H9 (cell line): ENCODE measurements at regions not wholly inside any gene's neighbourhood (a gene's known extent, or its start where the extent isn't known, plus 50 kb on each side); places are given as distances from the start of the nearest gene placed in this dataset.

Experiments
- DNase-seq: peaks from one replicate; pipeline ENCODE4 v3.0.0-alpha.2; 2017
- H2AFZ ChIP-seq: one replicate; pipeline ENCODE4 v1.6.1; 2013; ENCODE audit warnings: mild to moderate bottlenecking, low read length, control low read depth, moderate library complexity
- H2AK5ac ChIP-seq: 2 replicates; pipeline ENCODE4 v1.6.1; 2013; ENCODE audit warnings: low read length, control low read depth, mixed read lengths; ENCODE audit not compliant: insufficient read length
- H2BK120ac ChIP-seq: one replicate; pipeline ENCODE4 v1.6.1; 2013; ENCODE audit warnings: low read depth, mild to moderate bottlenecking, low read length, control low read depth, inconsistent platforms; ENCODE audit not compliant: poor library complexity, severe bottlenecking
- H2BK12ac ChIP-seq: 2 replicates; pipeline ENCODE4 v1.6.1; 2013; ENCODE audit warnings: low read length, control low read depth, mixed read lengths, low read depth; ENCODE audit not compliant: insufficient read length
- H2BK15ac ChIP-seq: 2 replicates; pipeline ENCODE4 v1.6.1; 2013; ENCODE audit warnings: low read depth, low read length, control low read depth
- H2BK20ac ChIP-seq: one replicate; pipeline ENCODE4 v1.6.1; 2013; ENCODE audit warnings: low read depth, mild to moderate bottlenecking, low read length, control low read depth, inconsistent platforms; ENCODE audit not compliant: poor library complexity, severe bottlenecking
- H2BK5ac ChIP-seq: 2 replicates; pipeline ENCODE4 v1.6.1; 2013; ENCODE audit warnings: low read length, control low read depth, mixed read lengths; ENCODE audit not compliant: insufficient read length
- H3K14ac ChIP-seq: 2 replicates; pipeline ENCODE4 v1.6.1; 2013; ENCODE audit warnings: low read length, control low read depth; ENCODE audit not compliant: insufficient read depth
- H3K18ac ChIP-seq: 2 replicates; pipeline ENCODE4 v1.6.1; 2013; ENCODE audit warnings: low read depth, mild to moderate bottlenecking, mixed read lengths, low read length, control low read depth; ENCODE audit not compliant: insufficient read length
- H3K23ac ChIP-seq: 2 replicates; pipeline ENCODE4 v1.6.1; 2013; ENCODE audit warnings: low read length, control low read depth, mixed read lengths, low read depth; ENCODE audit not compliant: insufficient read length
- H3K23me2 ChIP-seq: 2 replicates; pipeline ENCODE4 v1.6.1; 2013; ENCODE audit warnings: low read depth, mild to moderate bottlenecking, mixed read lengths, low read length, control low read depth; ENCODE audit not compliant: insufficient read length, poor library complexity, severe bottlenecking
- H3K27ac ChIP-seq: 2 replicates; pipeline ENCODE4 v1.5.1; 2013; ENCODE audit warnings: low read length, control low read depth, mixed read lengths, low read depth; ENCODE audit not compliant: insufficient read length
- H3K27me3 ChIP-seq: 2 replicates; pipeline ENCODE4 v1.6.1; 2013; ENCODE audit warnings: low read length, control low read depth, inconsistent platforms; ENCODE audit not compliant: insufficient read depth
- H3K4ac ChIP-seq: 2 replicates; pipeline ENCODE4 v1.6.1; 2013; ENCODE audit warnings: low read depth, mild to moderate bottlenecking, control low read depth, inconsistent platforms, low read length, moderate library complexity
- H3K4me1 ChIP-seq: 2 replicates; pipeline ENCODE4 v1.6.1; 2013; ENCODE audit warnings: low read length, control low read depth, inconsistent platforms; ENCODE audit not compliant: insufficient read depth
- H3K4me2 ChIP-seq: 2 replicates; pipeline ENCODE4 v1.6.1; 2013; ENCODE audit warnings: low read length, control low read depth, mixed read lengths; ENCODE audit not compliant: insufficient read length, insufficient read depth
- H3K56ac ChIP-seq: 2 replicates; pipeline ENCODE4 v1.6.1; 2013; ENCODE audit warnings: low read depth, mild to moderate bottlenecking, mixed read lengths, low read length, control low read depth; ENCODE audit not compliant: insufficient read length
- H3K79me1 ChIP-seq: 2 replicates; pipeline ENCODE4 v1.6.1; 2013; ENCODE audit warnings: low read depth, mild to moderate bottlenecking, moderate library complexity, low read length, control low read depth, inconsistent platforms; ENCODE audit not compliant: insufficient read depth, poor library complexity, severe bottlenecking
- H3K79me2 ChIP-seq: 2 replicates; pipeline ENCODE4 v1.6.1; 2013; ENCODE audit warnings: low read length, control low read depth, inconsistent platforms; ENCODE audit not compliant: insufficient read depth
- H3K9ac ChIP-seq: 2 replicates; pipeline ENCODE4 v1.6.1; 2013; ENCODE audit warnings: low read length, control low read depth, mixed read lengths; ENCODE audit not compliant: insufficient read length; ENCODE audit errors: extremely low read depth
- H3K9me3 ChIP-seq: one replicate; pipeline ENCODE4 v1.6.1; 2013; ENCODE audit warnings: low read depth, low read length, inconsistent platforms; ENCODE audit not compliant: control insufficient read depth
- H3T11ph ChIP-seq: one replicate; pipeline ENCODE4 v1.6.1; 2013; ENCODE audit warnings: mild to moderate bottlenecking, low read length, control low read depth, inconsistent platforms
- H4K20me1 ChIP-seq: one replicate; pipeline ENCODE4 v1.6.1; 2013; ENCODE audit not compliant: control insufficient read depth, insufficient read length, insufficient read depth
- H4K5ac ChIP-seq: 2 replicates; pipeline ENCODE4 v1.6.1; 2013; ENCODE audit warnings: low read depth, mild to moderate bottlenecking, mixed read lengths, low read length, control low read depth; ENCODE audit not compliant: insufficient read length
- H4K8ac ChIP-seq: replicated peaks from 2 replicates; pipeline ENCODE4 v1.6.1; 2013; ENCODE audit warnings: low read length, control low read depth, mixed read lengths, low read depth; ENCODE audit not compliant: insufficient read length
- H4K91ac ChIP-seq: 2 replicates; pipeline ENCODE4 v1.6.1; 2013; ENCODE audit warnings: low read depth, mild to moderate bottlenecking, moderate library complexity, mixed read lengths, low read length, control low read depth; ENCODE audit not compliant: insufficient read length
- H3K27ac Mint-ChIP-seq, 3 experiments: 2 replicates in 2 of 3; 3 replicates in 1 of 3; pipeline ENCODE4 v1.8.0; 2020 to 2021; ENCODE audit warnings: mixed read lengths in 3 of 3, mild to moderate bottlenecking in 1 of 3, moderate library complexity in 1 of 3
- H3K27me3 Mint-ChIP-seq: 2 replicates; pipeline ENCODE4 v1.8.0; 2021; ENCODE audit warnings: low read depth, mild to moderate bottlenecking, moderate library complexity, mixed read lengths
- H3K36me3 Mint-ChIP-seq, 3 experiments: 2 replicates in 2 of 3; 3 replicates in 1 of 3; pipeline ENCODE4 v1.8.0; 2020 to 2021; ENCODE audit warnings: low read depth in 3 of 3, mixed read lengths in 3 of 3; ENCODE audit not compliant: insufficient read depth in 1 of 3
- H3K4me1 Mint-ChIP-seq, 2 experiments: 2 replicates each; pipeline ENCODE4 v1.8.0; 2020; ENCODE audit warnings: mixed read lengths in 2 of 2
- H3K4me3 Mint-ChIP-seq, 2 experiments: 2 replicates in 1 of 2; 3 replicates in 1 of 2; pipeline ENCODE4 v1.8.0; 2020 to 2021; ENCODE audit warnings: mild to moderate bottlenecking in 2 of 2, mixed read lengths in 2 of 2, moderate library complexity in 1 of 2
- H3K9me3 Mint-ChIP-seq, 2 experiments: 2 replicates in 1 of 2; 3 replicates in 1 of 2; pipeline ENCODE4 v1.8.0; 2020; ENCODE audit warnings: mild to moderate bottlenecking in 2 of 2, mixed read lengths in 2 of 2, moderate library complexity in 1 of 2
- CTCF ChIP-seq: fragments of 200-600 bp; sonication (generic); conservative IDR thresholded peaks from 3 replicates; pipeline ENCODE4 v1.8.0; 2021; ENCODE audit warnings: antibody characterized with exemption, mild to moderate bottlenecking
- WGBS: extraction: QIAGEN DNeasy Blood & Tissue Kit; methylation state at CpG from one replicate; pipeline ENCODE4 v1.1.7; 2013; ENCODE audit warnings: missing lambda C conversion rate, low lambda C conversion rate, mixed read lengths; ENCODE audit not compliant: insufficient read length; ENCODE audit errors: extremely low coverage; 5-methylcytosine and 5-hydroxymethylcytosine counted together

GRCh38 chr7:51647486-51647885 is 330.9 kb upstream of the COBL start:
- no peak overlapping the region for H3K27ac ChIP-seq
- H2BK12ac ChIP-seq = no peak overlapping the region
- H3K23ac ChIP-seq = no peak overlapping the region
- no peak overlapping the region for H2BK120ac ChIP-seq
- H2AK5ac ChIP-seq = no peak overlapping the region
- no peaks in the 10 kb centered on the region for H3K9me3 ChIP-seq
- no peak for DNase-seq
- H4K8ac ChIP-seq = no peak overlapping the region
- Mint-ChIP-seq H3K27ac (no peak overlapping the region), H3K9me3 (peaks cover 0 to 3% of the 10 kb centered on the region in 2 experiments; a peak in 1 of 5 replicates), H3K4me1 (peaks cover 11 to 16% of the 10 kb centered on the region in 2 experiments), H3K4me3 (no peak overlapping the region), H3K36me3 (peaks cover 0 to 6% (median 0%) of the 10 kb centered on the region in 3 experiments; a peak in 2 of 7 replicates), H3K27me3 (peaks cover 3% of the 10 kb centered on the region)
- H3K56ac ChIP-seq = no peak overlapping the region
- H2AFZ ChIP-seq = no peak overlapping the region
- H3K4ac ChIP-seq = no peak overlapping the region
- no peak overlapping the region for H4K5ac ChIP-seq
- no peaks in the 10 kb centered on the region for H3K79me1 ChIP-seq
- H3K18ac ChIP-seq = no peak overlapping the region
- no peak overlapping the region for H2BK20ac ChIP-seq
- no peak overlapping the region for H4K91ac ChIP-seq
- H3K27me3 ChIP-seq = no peaks in the 10 kb centered on the region
- H2BK5ac ChIP-seq = no peak overlapping the region
- WGBS = no CpG with 5 or more reads among the region's 5 CpGs
- no peaks in the 10 kb centered on the region for H3K79me2 ChIP-seq
- no peaks in the 10 kb centered on the region for H4K20me1 ChIP-seq
- no peak for TF ChIP-seq CTCF
- H3K14ac ChIP-seq = no peak overlapping the region; the same call in 1 of the 2 replicates
- H3K4me2 ChIP-seq = no peak overlapping the region
- H2BK15ac ChIP-seq = no peak overlapping the region
- H3K23me2 ChIP-seq = no peaks in the 10 kb centered on the region
- H3K4me1 ChIP-seq = no peaks in the 10 kb centered on the region
- H3K9ac ChIP-seq = no peak overlapping the region
- H3T11ph ChIP-seq = no peak overlapping the region
